MCF 10A (cell line): ENCODE measurements at regions not wholly inside any gene's neighbourhood (a gene's known extent, or its start where the extent isn't known, plus 50 kb on each side); places are given as distances from the start of the nearest gene placed in this dataset.
"Not testable (repeated sequence)": the region's sequence is repeated elsewhere in the genome, so short reads cannot be mapped to it uniquely, and the experiment has no call there.

Source experiments
- BruUV-seq: library from RNA; stranded (reverse); fragments of 400-500 nt; replicated peaks from 2 replicates; lab custom pipeline; 2021; lab: Mats Ljungman, UMichigan
- CTCF ChIA-PET: fragments of 300-600 bp; sonication (Branson Sonifier 250); formaldehyde crosslinking; extraction: SDS; loops from one replicate; lab custom pipeline; 2021; ENCODE audit warnings: antibody characterized with exemption, inconsistent platforms; lab: Yijun Ruan, JAX
- POLR2A ChIA-PET: fragments of 300-600, 350-650 bp; sonication (Branson Sonifier 250); formaldehyde crosslinking; extraction: SDS; loops from one replicate; lab custom pipeline; 2020; ENCODE audit warnings: antibody characterized with exemption, inconsistent platforms; lab: Yijun Ruan, JAX
- DNase-seq: peaks from one replicate; pipeline ENCODE4 v3.0.0-alpha.2; 2018; ENCODE audit not compliant: unreplicated experiment
- H3K27ac Mint-ChIP-seq: one replicate; pipeline ENCODE4 v1.8.0; 2022; ENCODE audit warnings: mild to moderate bottlenecking, low read depth, mixed read lengths; ENCODE audit not compliant: unreplicated experiment
- H3K27me3 Mint-ChIP-seq: one replicate; pipeline ENCODE4 v1.8.0; 2022; ENCODE audit warnings: mixed read lengths; ENCODE audit not compliant: insufficient read depth, unreplicated experiment
- H3K36me3 Mint-ChIP-seq: one replicate; pipeline ENCODE4 v1.8.0; 2022; ENCODE audit warnings: mild to moderate bottlenecking, moderate library complexity, mixed read lengths; ENCODE audit not compliant: insufficient read depth, unreplicated experiment
- H3K4me1 Mint-ChIP-seq: one replicate; pipeline ENCODE4 v1.8.0; 2022; ENCODE audit warnings: mixed read lengths; ENCODE audit not compliant: insufficient read depth, unreplicated experiment
- H3K4me3 Mint-ChIP-seq: one replicate; pipeline ENCODE4 v1.8.0; 2022; ENCODE audit warnings: mild to moderate bottlenecking, moderate library complexity, mixed read lengths; ENCODE audit not compliant: unreplicated experiment
- H3K9me3 Mint-ChIP-seq: one replicate; pipeline ENCODE4 v1.8.0; 2022; ENCODE audit warnings: mixed read lengths; ENCODE audit not compliant: unreplicated experiment
- CTCF ChIP-seq: fragments of 200-600 bp; IDR thresholded peaks from one replicate; pipeline ENCODE4 v1.8.0; 2022; ENCODE audit warnings: antibody characterized with exemption, mild to moderate bottlenecking; ENCODE audit not compliant: unreplicated experiment
- intact Hi-C: fragments of 100-400 bp; cut with micrococcal nuclease; formaldehyde crosslinking; loops from 2 replicates; pipeline ENCODE4 v1.14.1; 2022

GRCh38 chr2:17196380-17196779 is 321.9 kb downstream of the RAD51AP2 start:
- Mint-ChIP-seq H3K27ac (no peak overlapping the region), H3K9me3 (no peaks in the 10 kb centered on the region), H3K36me3 (no peaks in the 10 kb centered on the region), H3K27me3 (peaks cover 32% of the 10 kb centered on the region), H3K4me1 (no peaks in the 10 kb centered on the region), H3K4me3 (no peak overlapping the region)
- intact Hi-C loops, result no loop called here
- TF ChIP-seq CTCF, result no peak
- POLR2A ChIA-PET, result no interaction called here
- CTCF ChIA-PET, result interaction anchor here (1.4 kb wide), 1 partner anchor 112 kb away, joined by 3 read pairs; no protein-coding TSS in a partner anchor
- DNase-seq, result no peak
- BruUV-seq, result no TSS peak

GRCh38 chr2:17195016-17195415 is 323.2 kb downstream of the RAD51AP2 start:
- intact Hi-C loops, result no loop called here
- Mint-ChIP-seq H3K9me3 (no peaks in the 10 kb centered on the region), H3K4me3 (no peak overlapping the region), H3K27me3 (peaks cover 32% of the 10 kb centered on the region), H3K4me1 (no peaks in the 10 kb centered on the region), H3K27ac (no peak overlapping the region), H3K36me3 (no peaks in the 10 kb centered on the region)
- no peak for DNase-seq
- no peak for TF ChIP-seq CTCF
- ChIA-PET CTCF (no interaction called here), POLR2A (no interaction called here)
- BruUV-seq, result no TSS peak

GRCh38 chr2:17194083-17194482 is 324.2 kb downstream of the RAD51AP2 start:
- ChIA-PET CTCF (interaction anchor here (0.9 to 1.4 kb wide), 2 partner anchors 22 to 46 kb away, joined by 3 to 6 read pairs; no protein-coding TSS in a partner anchor), POLR2A (no interaction called here)
- DNase-seq, result no peak
- H3K27me3 Mint-ChIP-seq, result peaks cover 32% of the 10 kb centered on the region
- no peak overlapping the region for H3K27ac Mint-ChIP-seq
- no peaks in the 10 kb centered on the region for H3K36me3 Mint-ChIP-seq
- H3K4me3 Mint-ChIP-seq, result no peak overlapping the region
- no peak for TF ChIP-seq CTCF
- no peaks in the 10 kb centered on the region for H3K9me3 Mint-ChIP-seq
- H3K4me1 Mint-ChIP-seq, result no peaks in the 10 kb centered on the region
- intact Hi-C loops, result no loop called here
- no TSS peak for BruUV-seq

GRCh38 chr2:17193433-17193890 is 324.8 kb downstream of the RAD51AP2 start:
- BruUV-seq, H3K4me3 Mint-ChIP-seq, POLR2A ChIA-PET, H3K36me3 Mint-ChIP-seq, intact Hi-C loops, DNase-seq, H3K27ac Mint-ChIP-seq, H3K9me3 Mint-ChIP-seq, H3K4me1 Mint-ChIP-seq: not testable (repeated sequence)
- CTCF ChIA-PET, result interaction anchor here (0.9 to 1.4 kb wide), 2 partner anchors 21 to 46 kb away, joined by 3 to 6 read pairs; no protein-coding TSS in a partner anchor
- peaks cover 25% of the 10 kb centered on the region for H3K27me3 Mint-ChIP-seq
